Adrenal gland (tissue), 5 donors: ENCODE measurements at regions not wholly inside any gene's neighbourhood (a gene's known extent, or its start where the extent isn't known, plus 50 kb on each side); places are given as distances from the start of the nearest gene placed in this dataset.

Experiments used
- CTCF ChIP-seq, 6 experiments: fragments of 450-650 bp in 4 of 6; fragments of 200-600 bp in 2 of 6; sonication (generic) in 1 of 6; IDR thresholded peaks; 1 replicate in 5 of 6; 2 replicates in 1 of 6; pipeline versions ENCODE4 v1.5.1 to v1.8.0; 2016 to 2021; ENCODE audit warnings: antibody characterized with exemption in 6 of 6, mild to moderate bottlenecking in 2 of 6, moderate library complexity in 1 of 6
- POLR2A ChIP-seq, 2 donors: fragments of 450-650 bp; IDR thresholded peaks; one replicate each; pipeline ENCODE4 v1.6.1; 2017; ENCODE audit warnings: antibody characterized with exemption in 2 of 2, mild to moderate bottlenecking in 2 of 2, moderate library complexity in 1 of 2
- donor health status: DM: no; HTN: no; CAD: no.

GRCh38 chr11:10946072-10946471 lies 88.2 kb upstream of the ZBED5 start:
- TF ChIP-seq CTCF (IDR thresholded peaks at IDR 0.05) (no peak), POLR2A (IDR thresholded peaks at IDR 0.05) (no peak)
